ENCODE measurements at regions not wholly inside any gene's neighbourhood (a gene's known extent, or its start where the extent isn't known, plus 50 kb on each side); places are given as distances from the start of the nearest gene placed in this dataset.
A peak's percentile ranks its signal among the peaks of the same experiment; 100 is the strongest.

GRCh38 chr2:64204703-64205102 lies 60.5 kb upstream of the PELI1 start:
- Histone ChIP-seq H3K9me3 (no peaks in the 10 kb centered on the region), H3K4me3 (peak overlapping the region; percentile 57)

GRCh38 chr2:64205415-64205814 lies 61.2 kb upstream of the PELI1 start:
- Histone ChIP-seq H3K9me3 (no peaks in the 10 kb centered on the region), H3K4me1 (ENCODE audit: control insufficient read depth in 1 of 2, low read depth in 2 of 2) (peaks cover 9 to 42% of the 10 kb centered on the region in 2 donors), H3K36me3 (no peaks in the 10 kb centered on the region), H3K4me3 (no peak overlapping the region), H3K27ac (no peak overlapping the region), H3K27me3 (replicated peaks; ENCODE audit: insufficient read depth) (no peaks in the 10 kb centered on the region)
- DNase-seq (ENCODE audit: low spot score) (no peak), ATAC-seq (ENCODE audit: insufficient number of reproducible peaks, low FRiP score, low read depth) (no peak)
- no peak for TF ChIP-seq CTCF (IDR thresholded peaks at IDR 0.05)

More at GRCh38 chr2:64204703-64205102, 60.5 kb upstream of the PELI1 start:
- DNase-seq (ENCODE audit: low spot score) (no peak), ATAC-seq (ENCODE audit: insufficient number of reproducible peaks, low FRiP score, low read depth) (no peak)
- Histone ChIP-seq H3K27me3 (replicated peaks; ENCODE audit: insufficient read depth) (no peaks in the 10 kb centered on the region), H3K4me1 (ENCODE audit: control insufficient read depth in 1 of 2, low read depth in 2 of 2) (peaks cover 9 to 43% of the 10 kb centered on the region in 2 donors), H3K27ac (peak overlapping the region; percentile 64 to 74), H3K36me3 (no peaks in the 10 kb centered on the region)
- no peak for TF ChIP-seq CTCF (IDR thresholded peaks at IDR 0.05)

GRCh38 chr2:64207573-64207972 lies 63.4 kb upstream of the PELI1 start:
- TF ChIP-seq CTCF (IDR thresholded peaks at IDR 0.05): no peak
- no peaks in the 10 kb centered on the region for H3K27me3 ChIP-seq (replicated peaks; ENCODE audit: insufficient read depth)
- no peak for DNase-seq (ENCODE audit: low spot score)
- H3K9me3 ChIP-seq: no peaks in the 10 kb centered on the region
- H3K27ac ChIP-seq: no peak overlapping the region
- H3K4me1 ChIP-seq (ENCODE audit: control insufficient read depth in 1 of 2, low read depth in 2 of 2): peaks cover 9 to 22% of the 10 kb centered on the region in 2 donors
- no peaks in the 10 kb centered on the region for H3K36me3 ChIP-seq
- H3K4me3 ChIP-seq: no peak overlapping the region
- no peak for ATAC-seq (ENCODE audit: insufficient number of reproducible peaks, low FRiP score, low read depth)

GRCh38 chr2:64210816-64211215 lies 66.6 kb upstream of the PELI1 start:
- Histone ChIP-seq H3K36me3 (no peaks in the 10 kb centered on the region), H3K27me3 (replicated peaks; ENCODE audit: insufficient read depth) (no peaks in the 10 kb centered on the region), H3K4me3 (no peak overlapping the region), H3K27ac (no peak overlapping the region), H3K9me3 (no peaks in the 10 kb centered on the region), H3K4me1 (ENCODE audit: control insufficient read depth in 1 of 2, low read depth in 2 of 2) (peaks cover 0 to 6% of the 10 kb centered on the region in 2 donors)
- TF ChIP-seq CTCF (IDR thresholded peaks at IDR 0.05): no peak
- DNase-seq (ENCODE audit: low spot score): no peak
- ATAC-seq (ENCODE audit: insufficient number of reproducible peaks, low FRiP score, low read depth): no peak

- Histone ChIP-seq H3K4me3 (no peak overlapping the region), H3K27ac (no peak overlapping the region), H3K27me3 (replicated peaks; ENCODE audit: insufficient read depth) (no peaks in the 10 kb centered on the region), H3K36me3 (no peaks in the 10 kb centered on the region), H3K4me1 (ENCODE audit: control insufficient read depth in 1 of 2, low read depth in 2 of 2) (peaks cover 0 to 6% of the 10 kb centered on the region in 2 donors), H3K9me3 (no peaks in the 10 kb centered on the region)
- ATAC-seq (ENCODE audit: insufficient number of reproducible peaks, low FRiP score, low read depth) (no peak), DNase-seq (ENCODE audit: low spot score) (no peak)
- TF ChIP-seq CTCF (IDR thresholded peaks at IDR 0.05): no peak
Measured at GRCh38 chr2:64211276-64211921, 67.2 kb upstream of the PELI1 start.
